ENCODE measurements at regions not wholly inside any gene's neighbourhood (a gene's known extent, or its start where the extent isn't known, plus 50 kb on each side); places are given as distances from the start of the nearest gene placed in this dataset.
"Not testable (repeated sequence)": the region's sequence is repeated elsewhere in the genome, so short reads cannot be mapped to it uniquely, and the experiment has no call there.

- H3K27ac ChIP-seq = no peak overlapping the region
- H3K4me2 ChIP-seq = no peak overlapping the region
- H3K4me3 ChIP-seq = no peak overlapping the region
- H3K9me2 ChIP-seq (replicated peaks; ENCODE audit: insufficient read depth) = no peaks in the 10 kb centered on the region
- no peaks in the 10 kb centered on the region for H3K36me3 ChIP-seq (replicated peaks; ENCODE audit: insufficient read depth, low read depth)
- DNase-seq (ENCODE audit: low spot score) = no peak
- no peak for TF ChIP-seq EZH2phosphoT487 (IDR thresholded peaks at IDR 0.05; ENCODE audit: low read depth, severe bottlenecking, unreplicated experiment)
- TF ChIP-seq EZH2 (IDR thresholded peaks at IDR 0.05; ENCODE audit: borderline replicate concordance) = no peak
- TF ChIP-seq CTCF (IDR thresholded peaks at IDR 0.05; ENCODE audit: poor library complexity) = no peak
- no peaks in the 10 kb centered on the region for H3K4me1 ChIP-seq (ENCODE audit: insufficient read depth)
- H3K9me3 ChIP-seq (ENCODE audit: low read depth) = no peaks in the 10 kb centered on the region
- H4K20me1 ChIP-seq (ENCODE audit: insufficient read depth, poor library complexity, severe bottlenecking) = no peaks in the 10 kb centered on the region
- H2AFZ ChIP-seq = no peak overlapping the region
- H3K79me2 ChIP-seq = no peaks in the 10 kb centered on the region
- H3K27me3 ChIP-seq = no peaks in the 10 kb centered on the region
Observed at GRCh38 chr1:191498318-191498717, 659.9 kb upstream of the RGS18 start.

- Histone ChIP-seq H3K27me3 (no peaks in the 10 kb centered on the region), H4K20me1 (ENCODE audit: insufficient read depth, poor library complexity, severe bottlenecking) (no peaks in the 10 kb centered on the region), H3K27ac (no peak overlapping the region), H3K4me2 (no peak overlapping the region), H3K36me3 (replicated peaks; ENCODE audit: insufficient read depth, low read depth) (no peaks in the 10 kb centered on the region), H3K9me2 (replicated peaks; ENCODE audit: insufficient read depth) (no peaks in the 10 kb centered on the region), H3K4me1 (ENCODE audit: insufficient read depth) (no peaks in the 10 kb centered on the region), H3K79me2 (no peaks in the 10 kb centered on the region), H3K4me3 (no peak overlapping the region), H2AFZ (no peak overlapping the region), H3K9me3 (ENCODE audit: low read depth) (no peaks in the 10 kb centered on the region)
- TF ChIP-seq EZH2 (IDR thresholded peaks at IDR 0.05; ENCODE audit: borderline replicate concordance) = no peak
- TF ChIP-seq CTCF (IDR thresholded peaks at IDR 0.05; ENCODE audit: poor library complexity) = no peak
- TF ChIP-seq EZH2phosphoT487 (IDR thresholded peaks at IDR 0.05; ENCODE audit: low read depth, severe bottlenecking, unreplicated experiment) = no peak
- DNase-seq (ENCODE audit: low spot score) = no peak
- WGBS (ENCODE audit: low lambda C conversion rate, missing lambda C conversion rate) = 85% methylated on average over 3 of the region's 3 CpGs
Observed at GRCh38 chr1:191498825-191499224, 659.4 kb upstream of the RGS18 start.

- Histone ChIP-seq H2AFZ (no peak overlapping the region), H3K27ac (no peak overlapping the region), H3K79me2 (no peaks in the 10 kb centered on the region), H3K9me2 (replicated peaks; ENCODE audit: insufficient read depth) (no peaks in the 10 kb centered on the region), H3K36me3 (replicated peaks; ENCODE audit: insufficient read depth, low read depth) (no peaks in the 10 kb centered on the region), H3K27me3 (no peaks in the 10 kb centered on the region), H3K4me1 (ENCODE audit: insufficient read depth) (no peaks in the 10 kb centered on the region), H3K4me2 (no peak overlapping the region), H3K4me3 (no peak overlapping the region), H4K20me1 (ENCODE audit: insufficient read depth, poor library complexity, severe bottlenecking) (no peaks in the 10 kb centered on the region), H3K9me3 (ENCODE audit: low read depth) (no peaks in the 10 kb centered on the region)
- no peak for DNase-seq (ENCODE audit: low spot score)
- TF ChIP-seq EZH2phosphoT487 (IDR thresholded peaks at IDR 0.05; ENCODE audit: low read depth, severe bottlenecking, unreplicated experiment) = no peak
- TF ChIP-seq EZH2 (IDR thresholded peaks at IDR 0.05; ENCODE audit: borderline replicate concordance) = no peak
- TF ChIP-seq CTCF (IDR thresholded peaks at IDR 0.05; ENCODE audit: poor library complexity) = no peak
Observed at GRCh38 chr1:191504999-191505398, 653.3 kb upstream of the RGS18 start.

- Histone ChIP-seq H3K27ac (no peak overlapping the region), H3K4me2 (no peak overlapping the region), H3K4me3 (no peak overlapping the region), H3K79me2 (no peaks in the 10 kb centered on the region), H4K20me1 (ENCODE audit: insufficient read depth, poor library complexity, severe bottlenecking) (no peaks in the 10 kb centered on the region), H3K9me2 (replicated peaks; ENCODE audit: insufficient read depth) (no peaks in the 10 kb centered on the region), H3K27me3 (no peaks in the 10 kb centered on the region), H3K9me3 (ENCODE audit: low read depth) (no peaks in the 10 kb centered on the region), H3K36me3 (replicated peaks; ENCODE audit: insufficient read depth, low read depth) (no peaks in the 10 kb centered on the region), H3K4me1 (ENCODE audit: insufficient read depth) (no peaks in the 10 kb centered on the region), H2AFZ (no peak overlapping the region)
- no peak for DNase-seq (ENCODE audit: low spot score)
- 79% methylated on average over 2 of the region's 2 CpGs for WGBS (ENCODE audit: low lambda C conversion rate, missing lambda C conversion rate)
- no peak for TF ChIP-seq CTCF (IDR thresholded peaks at IDR 0.05; ENCODE audit: poor library complexity)
- no peak for TF ChIP-seq EZH2phosphoT487 (IDR thresholded peaks at IDR 0.05; ENCODE audit: low read depth, severe bottlenecking, unreplicated experiment)
- TF ChIP-seq EZH2 (IDR thresholded peaks at IDR 0.05; ENCODE audit: borderline replicate concordance) = no peak
Observed at GRCh38 chr1:191508239-191508638, 650.0 kb upstream of the RGS18 start.

GRCh38 chr1:191511480-191511879, 646.8 kb upstream of the RGS18 start:
- not testable (repeated sequence) for H3K4me1 ChIP-seq (ENCODE audit: insufficient read depth); DNase-seq (ENCODE audit: low spot score); H3K27me3 ChIP-seq; H3K4me2 ChIP-seq; H3K4me3 ChIP-seq; H3K9me3 ChIP-seq (ENCODE audit: low read depth); H4K20me1 ChIP-seq (ENCODE audit: insufficient read depth, poor library complexity, severe bottlenecking); H2AFZ ChIP-seq; H3K9me2 ChIP-seq (replicated peaks; ENCODE audit: insufficient read depth); H3K27ac ChIP-seq; H3K36me3 ChIP-seq (replicated peaks; ENCODE audit: insufficient read depth, low read depth); H3K79me2 ChIP-seq
- WGBS (ENCODE audit: low lambda C conversion rate, missing lambda C conversion rate) = 89% methylated on average over 3 of the region's 3 CpGs
